Astrocyte of the spinal cord (primary cell): ENCODE measurements at regions not wholly inside any gene's neighbourhood (a gene's known extent, or its start where the extent isn't known, plus 50 kb on each side); places are given as distances from the start of the nearest gene placed in this dataset.

Experiments
- DNase-seq: peaks from one replicate; pipeline ENCODE4 v3.0.0; 2011; ENCODE audit warnings: low read depth, low spot score
- H3K4me3 ChIP-seq: 2 replicates; pipeline ENCODE4 v1.5.1; 2011; ENCODE audit warnings: low read depth, mild to moderate bottlenecking, low read length, moderate library complexity
- in situ Hi-C: cut with HindIII; loops from 2 replicates; pipeline ENCODE4 v1.10.0; 2017; ENCODE audit warnings: low sequenced_read_pairs
- TF ChIP-seq, protein P1 (sequence below): IDR thresholded peaks from 2 replicates; pipeline ENCODE4 v1.5.1; 2012; ENCODE audit warnings: low read depth, mild to moderate bottlenecking, low read length, inconsistent platforms

DNA sequence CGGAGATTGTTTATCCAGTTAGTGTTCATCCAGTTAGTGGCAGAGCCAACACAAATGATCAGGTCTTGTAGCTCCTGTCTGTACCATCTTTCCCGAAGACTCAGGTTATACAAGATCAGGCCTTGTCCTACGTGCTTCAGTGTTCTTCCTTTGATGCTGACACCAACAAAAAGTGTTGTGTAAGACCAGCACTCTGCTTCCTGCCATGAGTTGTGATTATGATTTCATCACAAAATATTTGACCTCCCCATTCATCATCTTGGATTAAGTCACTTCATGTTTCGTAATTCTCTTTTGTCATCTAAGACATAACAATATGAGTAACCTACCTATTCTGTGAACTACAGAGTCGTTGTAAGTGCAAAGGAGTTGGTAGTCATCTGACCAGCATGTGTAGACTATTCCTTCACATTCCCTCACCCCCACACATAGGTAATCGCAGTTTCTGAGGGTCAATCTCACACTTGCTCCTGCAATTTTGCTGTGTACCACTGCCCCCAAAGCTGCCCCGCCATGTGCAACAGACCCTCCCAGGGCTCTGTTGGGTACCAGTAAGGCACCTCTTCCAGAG is 135.6 kb upstream of the SLC22A23 start:
- DNase-seq = peak; percentile 89
- H3K4me3 ChIP-seq = no peak overlapping the region
- TF ChIP-seq, protein P1, sequence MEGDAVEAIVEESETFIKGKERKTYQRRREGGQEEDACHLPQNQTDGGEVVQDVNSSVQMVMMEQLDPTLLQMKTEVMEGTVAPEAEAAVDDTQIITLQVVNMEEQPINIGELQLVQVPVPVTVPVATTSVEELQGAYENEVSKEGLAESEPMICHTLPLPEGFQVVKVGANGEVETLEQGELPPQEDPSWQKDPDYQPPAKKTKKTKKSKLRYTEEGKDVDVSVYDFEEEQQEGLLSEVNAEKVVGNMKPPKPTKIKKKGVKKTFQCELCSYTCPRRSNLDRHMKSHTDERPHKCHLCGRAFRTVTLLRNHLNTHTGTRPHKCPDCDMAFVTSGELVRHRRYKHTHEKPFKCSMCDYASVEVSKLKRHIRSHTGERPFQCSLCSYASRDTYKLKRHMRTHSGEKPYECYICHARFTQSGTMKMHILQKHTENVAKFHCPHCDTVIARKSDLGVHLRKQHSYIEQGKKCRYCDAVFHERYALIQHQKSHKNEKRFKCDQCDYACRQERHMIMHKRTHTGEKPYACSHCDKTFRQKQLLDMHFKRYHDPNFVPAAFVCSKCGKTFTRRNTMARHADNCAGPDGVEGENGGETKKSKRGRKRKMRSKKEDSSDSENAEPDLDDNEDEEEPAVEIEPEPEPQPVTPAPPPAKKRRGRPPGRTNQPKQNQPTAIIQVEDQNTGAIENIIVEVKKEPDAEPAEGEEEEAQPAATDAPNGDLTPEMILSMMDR = no peak
- in situ Hi-C loops = no loop called here

- H3K4me3 ChIP-seq = no peak overlapping the region
- in situ Hi-C loops = no loop called here
- no peak for DNase-seq
- TF ChIP-seq, protein P1 = no peak
Measured at GRCh38 chr6:3591970-3592369, 135.1 kb upstream of the SLC22A23 start.

- H3K4me3 ChIP-seq = no peak overlapping the region
- in situ Hi-C loops = no loop called here
- no peak for DNase-seq
- TF ChIP-seq, protein P1 = no peak
Measured at GRCh38 chr6:3587660-3588059, 130.8 kb upstream of the SLC22A23 start.

DNA sequence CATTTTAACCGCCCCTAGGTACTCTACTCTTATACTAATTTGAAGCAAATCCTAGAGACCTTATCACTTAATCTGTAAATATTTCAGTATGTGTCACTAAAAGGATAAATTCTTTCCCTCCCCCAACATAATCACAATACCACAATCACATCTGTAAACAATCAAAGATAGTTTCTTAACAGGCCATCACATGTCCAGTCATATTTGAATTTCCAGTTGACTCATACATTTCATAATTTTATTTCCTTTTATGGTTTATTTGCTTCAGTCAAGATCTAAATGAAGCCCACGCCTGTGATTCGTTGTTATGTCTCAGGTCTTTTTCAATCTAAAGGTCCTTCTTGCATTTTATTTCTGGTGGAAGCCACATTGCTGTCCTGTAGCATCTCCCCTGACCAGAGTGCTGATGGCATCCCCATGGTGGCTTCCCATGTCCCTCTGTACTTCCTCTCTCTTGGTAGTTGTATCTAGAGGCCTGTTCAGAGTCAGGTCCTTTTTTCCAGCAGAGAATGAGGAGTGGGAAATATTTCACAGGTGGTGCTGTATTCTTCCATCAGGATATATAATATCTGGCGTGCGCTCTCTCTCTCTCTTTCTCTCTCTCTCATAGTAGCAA is 128.6 kb upstream of the SLC22A23 start:
- peak; percentile 52 for DNase-seq
- no peak overlapping the region for H3K4me3 ChIP-seq

GRCh38 chr6:3584606-3585005 is 127.8 kb upstream of the SLC22A23 start:
- in situ Hi-C loops = no loop called here
- no peak for DNase-seq
- TF ChIP-seq, protein P1 = no peak
- H3K4me3 ChIP-seq = no peak overlapping the region

More for the DNA sequence above, 128.6 kb upstream of the SLC22A23 start:
- in situ Hi-C loops = no loop called here
- TF ChIP-seq, protein P1 = no peak

- no peak for DNase-seq
- no peak overlapping the region for H3K4me3 ChIP-seq
- TF ChIP-seq, protein P1 = no peak
- in situ Hi-C loops = no loop called here
Measured at GRCh38 chr6:3581469-3581868, 124.6 kb upstream of the SLC22A23 start.
